ENCODE measurements at regions not wholly inside any gene's neighbourhood (a gene's known extent, or its start where the extent isn't known, plus 50 kb on each side); places are given as distances from the start of the nearest gene placed in this dataset.

- TF ChIP-seq SIN3A (IDR thresholded peaks at IDR 0.05; ENCODE audit: borderline replicate concordance, insufficient read depth, low read length) (no peak), POLR2AphosphoS5 (IDR thresholded peaks at IDR 0.05; ENCODE audit: low read depth, low read length) (no peak), TAF1 (IDR thresholded peaks at IDR 0.05; ENCODE audit: borderline replicate concordance, insufficient read depth, low read length) (no peak), REST (IDR thresholded peaks at IDR 0.05; ENCODE audit: insufficient read depth in 1 of 2, low read depth in 2 of 2, low read length in 2 of 2) (no peak), FOXP2 (optimal IDR thresholded peaks at IDR 0.05; ENCODE audit: borderline replicate concordance, extremely low read depth, extremely low read length, insufficient read depth) (no peak)
Measured at GRCh38 chr20:43263226-43263625, 73.5 kb upstream of the PTPRT start.

Measured in PFSK-1 (cell line).